Limb (tissue), 2 donors: ENCODE measurements at regions not wholly inside any gene's neighbourhood (a gene's known extent, or its start where the extent isn't known, plus 50 kb on each side); places are given as distances from the start of the nearest gene placed in this dataset.

ENCODE experiments used
- DNase-seq, 2 donors: peaks; one replicate each; pipeline ENCODE4 v3.0.0-alpha.2; 2016; ENCODE audit errors: extremely low spot score in 2 of 2

DNA sequence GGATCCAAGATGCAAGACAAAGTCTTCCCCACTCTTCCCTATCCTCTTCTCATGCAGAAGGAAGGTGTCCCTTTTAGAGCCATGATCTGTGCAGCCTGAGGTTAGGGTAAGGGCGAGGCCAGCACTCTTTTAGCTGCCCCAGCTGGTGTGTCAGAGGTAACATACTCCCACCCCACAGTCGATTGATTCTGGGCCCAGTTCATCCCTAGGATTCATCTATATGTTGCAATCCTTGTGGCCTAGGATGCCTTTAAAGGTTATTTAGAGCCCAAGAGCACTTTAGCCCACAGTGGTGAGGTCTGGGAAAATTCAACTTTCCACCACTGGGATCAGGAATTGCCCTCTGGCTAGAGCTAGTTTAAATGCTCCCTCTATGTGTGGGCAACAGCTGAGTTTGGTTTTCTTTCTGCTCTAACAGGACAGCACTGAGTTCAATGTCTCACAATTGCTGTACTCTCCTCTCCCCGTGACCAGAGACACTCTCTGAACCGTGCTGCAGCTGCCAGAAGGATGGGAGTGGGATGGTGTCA is 201.3 kb upstream of the SERP2 start:
- no peak for DNase-seq

DNA sequence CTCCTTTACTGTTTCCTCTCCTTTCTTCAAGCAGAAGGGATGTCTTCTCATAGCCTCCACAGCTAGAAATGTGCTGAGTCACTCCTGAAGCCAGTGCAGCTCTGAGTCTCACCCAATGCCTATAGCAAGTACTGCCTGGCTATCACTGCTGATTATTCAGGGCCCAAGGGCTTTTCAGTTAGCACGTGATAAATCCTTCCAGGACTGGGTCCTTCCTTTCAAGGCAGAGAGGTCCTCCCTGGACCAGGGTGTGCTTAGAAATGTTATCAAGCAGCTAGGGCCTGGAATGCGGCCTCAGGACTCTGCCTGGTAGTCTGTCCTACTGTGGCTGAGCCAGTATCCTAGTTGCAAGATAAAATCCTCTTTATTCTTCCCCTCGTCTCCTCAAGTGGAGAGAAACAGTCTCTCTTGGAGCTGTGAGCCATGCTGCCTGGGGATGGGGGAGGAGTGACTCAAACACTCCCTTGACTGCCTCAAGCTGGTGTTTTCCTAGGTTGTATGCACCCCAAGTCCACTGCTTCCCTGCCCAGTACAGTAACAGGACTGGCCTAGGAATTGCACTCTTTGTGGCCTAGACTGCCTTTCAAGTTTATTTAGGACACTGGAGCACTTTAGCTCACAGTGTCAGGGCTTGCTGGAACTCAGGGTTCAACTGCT is 198.7 kb upstream of the SERP2 start:
- DNase-seq, result no peak

DNA sequence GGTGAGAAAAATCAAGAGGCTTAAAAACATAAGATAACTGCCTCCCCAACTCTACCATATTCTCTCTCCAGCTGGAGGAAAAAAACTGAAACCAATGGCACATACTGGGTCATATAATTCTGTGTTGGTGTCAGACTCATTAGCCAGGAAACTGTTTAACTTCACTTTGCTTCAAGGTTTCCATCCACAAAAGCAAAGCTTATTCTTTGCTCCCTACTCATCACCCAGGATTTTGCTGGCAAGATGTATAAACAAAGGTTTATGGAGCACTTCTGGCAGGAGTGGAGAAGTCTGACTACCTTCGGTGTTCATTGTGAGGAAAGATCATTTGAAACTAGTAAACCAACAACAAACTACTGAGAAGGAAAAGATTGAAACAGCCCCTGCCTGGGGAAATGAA is 197.5 kb upstream of the SERP2 start:
- DNase-seq, result no peak

DNA sequence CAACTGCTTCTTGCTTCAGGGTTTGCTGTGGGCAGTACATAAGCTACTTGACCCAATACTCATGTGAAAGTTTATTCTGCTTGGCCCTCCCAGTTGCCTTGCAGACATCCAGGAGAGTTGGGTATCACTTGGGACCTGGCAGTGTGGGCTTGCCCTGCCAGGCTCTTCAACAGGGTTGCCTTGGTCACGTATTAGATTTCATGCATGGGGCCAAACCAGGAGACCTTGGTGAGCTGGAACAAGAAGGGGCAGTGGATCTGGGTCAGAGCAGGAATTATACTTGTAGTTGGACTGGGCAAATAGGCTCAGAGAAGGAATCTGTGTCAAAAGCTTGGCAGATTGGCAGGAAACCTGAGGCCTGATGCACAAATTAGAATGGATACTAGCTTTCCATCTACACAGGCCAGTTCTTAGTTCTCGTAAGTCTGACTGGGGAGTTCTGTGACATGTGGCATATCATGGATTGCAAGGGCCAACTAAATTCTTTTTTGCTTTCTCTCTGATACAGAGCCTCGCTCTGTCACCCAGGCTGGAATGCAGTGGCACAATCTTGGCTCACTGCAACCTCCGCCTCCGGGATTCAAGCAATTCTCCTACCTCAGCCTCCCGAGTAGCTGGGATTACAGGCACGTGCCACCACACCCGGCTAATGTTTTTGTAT is 192.6 kb upstream of the SERP2 start:
- no peak for DNase-seq

DNA sequence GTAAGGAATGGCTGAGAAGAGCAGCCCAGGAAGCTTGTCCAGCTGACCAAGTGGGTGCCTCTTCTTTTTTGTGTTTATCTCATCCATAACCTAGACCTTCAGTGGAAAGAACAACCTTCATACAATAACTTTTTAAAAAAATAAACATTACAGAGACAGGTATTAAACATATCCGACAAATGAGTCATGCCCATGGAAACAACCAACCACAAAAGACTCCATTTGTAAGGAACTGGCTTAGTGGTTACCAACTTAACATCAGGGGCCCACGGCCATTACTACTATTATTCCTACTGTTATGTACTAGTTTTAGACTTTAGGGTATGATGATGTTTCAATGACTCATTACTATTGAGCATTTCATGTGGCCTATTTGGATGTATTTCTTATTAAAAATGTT is 191.7 kb upstream of the SERP2 start:
- no peak for DNase-seq

DNA sequence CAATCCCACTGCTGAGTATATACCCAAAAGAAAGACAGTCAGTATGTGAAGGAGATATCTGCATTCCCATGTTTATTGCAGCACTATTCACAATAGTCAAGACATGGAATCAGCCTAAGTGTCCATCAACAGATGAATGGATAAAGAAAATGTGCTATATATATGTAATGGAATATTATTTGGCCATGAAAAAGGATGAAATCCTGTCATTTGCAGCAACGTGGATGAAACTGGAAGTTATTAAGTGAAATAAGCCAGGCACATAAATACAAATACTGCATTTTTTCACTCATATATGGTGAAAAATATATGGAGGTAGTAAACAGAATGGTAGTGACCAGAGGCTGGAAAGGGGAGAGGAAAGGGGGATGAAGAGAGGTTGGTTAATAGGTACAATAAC is 188.9 kb upstream of the SERP2 start:
- no peak for DNase-seq

DNA sequence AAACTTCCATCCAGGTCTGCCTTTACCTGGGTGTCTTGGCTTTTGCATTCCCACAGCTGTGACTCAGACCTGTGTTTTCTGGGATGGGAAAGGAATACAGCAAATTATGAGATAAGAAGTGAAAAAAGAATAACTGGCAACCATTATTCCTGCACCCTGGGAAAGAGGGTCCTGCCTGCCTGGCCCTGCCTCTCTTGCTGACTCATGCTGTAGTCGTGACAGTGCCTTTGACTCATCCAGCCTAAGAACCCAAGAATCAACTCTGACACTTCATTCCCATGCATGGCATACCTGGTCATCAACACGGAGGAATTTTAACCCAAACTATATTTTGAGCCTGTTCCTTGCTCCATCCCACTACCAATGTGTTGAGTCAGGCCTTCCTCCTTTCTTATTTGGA is 185.4 kb upstream of the SERP2 start:
- DNase-seq, result no peak

DNA sequence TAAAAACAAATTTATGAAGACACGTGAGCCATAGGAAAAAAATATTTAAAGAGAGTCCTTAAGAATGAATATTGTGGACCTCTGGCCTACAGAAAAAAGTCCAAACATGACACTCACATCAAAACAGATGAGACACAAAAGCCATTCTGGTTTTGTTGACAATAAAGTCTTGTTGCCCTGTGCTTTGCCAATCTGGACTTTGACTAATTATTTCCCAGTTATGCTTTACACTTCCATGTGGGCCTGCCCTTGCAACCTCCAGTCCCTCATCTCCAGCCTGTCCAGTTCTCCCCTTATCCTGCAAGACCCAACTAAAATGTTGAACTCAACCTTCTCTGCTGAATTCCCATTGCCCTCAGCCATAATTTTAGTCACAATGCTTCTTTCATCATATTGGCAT is 184.5 kb upstream of the SERP2 start:
- DNase-seq, result no peak

DNA sequence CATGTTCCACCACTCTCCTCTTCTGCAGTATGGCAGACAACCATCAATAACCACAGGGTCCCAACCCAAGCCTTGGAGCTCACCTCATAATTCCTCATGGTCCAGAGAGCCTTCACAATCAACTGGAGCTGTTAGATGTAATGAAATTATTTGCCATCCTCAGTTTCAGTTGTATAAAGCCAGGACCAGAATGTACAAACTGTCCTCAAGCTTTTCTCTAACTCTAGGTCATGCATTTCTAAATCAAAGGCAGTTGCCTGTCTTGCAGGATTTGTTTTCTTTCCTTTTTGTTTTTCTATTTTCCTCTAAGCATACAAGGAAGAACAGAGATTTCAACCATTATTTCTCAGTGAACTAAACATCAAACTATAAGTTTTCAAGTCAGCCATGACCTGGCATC is 182.5 kb upstream of the SERP2 start:
- DNase-seq, result no peak

DNA sequence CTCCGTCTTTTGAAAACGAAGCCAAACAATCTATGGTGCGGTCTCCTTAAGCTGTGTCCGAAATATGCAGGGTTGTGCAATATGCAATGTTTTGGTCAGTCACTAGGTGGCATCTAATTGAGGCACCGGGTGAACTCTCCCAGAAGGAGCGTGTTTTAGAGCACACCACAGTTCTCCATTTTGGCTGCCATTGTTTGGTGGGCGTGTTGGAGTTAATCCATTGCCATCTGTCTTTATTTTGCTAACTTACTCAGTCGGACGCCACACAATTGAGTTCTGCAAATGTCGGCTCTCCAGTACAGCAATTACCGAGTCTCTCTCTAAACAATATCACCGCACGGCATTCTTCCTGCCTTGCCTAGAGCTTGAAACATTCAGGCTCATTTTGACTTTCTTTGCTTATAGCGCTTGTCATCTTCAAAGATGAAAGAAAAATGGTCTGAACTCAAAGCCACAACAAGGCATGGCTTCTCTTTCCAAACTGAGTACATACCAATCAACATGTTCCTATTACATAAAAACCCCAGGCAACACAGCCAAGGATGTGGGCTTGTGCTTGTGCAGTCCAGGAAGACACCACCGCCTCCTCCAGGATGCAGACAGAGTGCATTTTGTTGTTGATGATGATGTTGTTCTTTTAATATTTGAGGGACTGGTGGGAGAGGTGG is 182.0 kb upstream of the SERP2 start:
- DNase-seq, result peak in 1 of 2 donors; percentile 27

DNA sequence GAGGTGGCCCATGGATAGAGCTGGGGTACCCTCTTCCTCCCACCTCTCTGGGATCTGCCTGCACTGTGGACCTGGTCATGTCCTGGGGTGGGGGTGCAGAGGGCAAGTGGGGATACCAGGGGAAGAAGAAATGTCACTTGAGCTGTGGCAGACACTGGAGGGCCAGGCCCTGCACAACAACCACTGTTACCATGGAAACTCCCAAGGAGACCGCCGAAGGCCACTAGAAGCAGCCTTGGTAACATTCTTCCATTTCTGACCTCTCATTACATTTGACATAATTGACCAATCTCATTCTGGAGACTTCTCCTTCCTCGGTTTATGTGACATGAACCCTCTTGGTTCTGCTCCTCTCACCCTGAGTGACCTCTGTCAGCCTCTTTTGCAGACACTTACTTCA is 179.9 kb upstream of the SERP2 start:
- no peak for DNase-seq

DNA sequence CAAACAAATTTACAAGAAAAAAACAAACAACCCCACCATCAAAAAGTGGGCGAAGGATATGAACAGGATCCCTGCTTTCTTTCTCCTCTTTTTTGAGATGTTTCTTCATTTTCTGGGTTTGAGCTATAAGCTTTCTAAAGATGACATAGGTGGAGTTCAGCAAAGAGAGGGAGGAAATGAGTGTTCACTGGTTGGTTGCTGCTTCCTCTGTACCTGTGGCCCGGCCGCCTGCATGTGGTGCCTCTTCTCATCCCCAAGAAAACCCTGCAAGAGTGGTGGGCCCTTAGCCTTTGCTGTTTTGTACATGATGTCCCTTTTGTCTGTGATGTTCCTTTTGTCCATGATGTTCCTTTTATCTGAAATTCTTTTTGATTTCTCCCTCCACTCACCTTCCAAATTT is 178.4 kb upstream of the SERP2 start:
- DNase-seq, result no peak

DNA sequence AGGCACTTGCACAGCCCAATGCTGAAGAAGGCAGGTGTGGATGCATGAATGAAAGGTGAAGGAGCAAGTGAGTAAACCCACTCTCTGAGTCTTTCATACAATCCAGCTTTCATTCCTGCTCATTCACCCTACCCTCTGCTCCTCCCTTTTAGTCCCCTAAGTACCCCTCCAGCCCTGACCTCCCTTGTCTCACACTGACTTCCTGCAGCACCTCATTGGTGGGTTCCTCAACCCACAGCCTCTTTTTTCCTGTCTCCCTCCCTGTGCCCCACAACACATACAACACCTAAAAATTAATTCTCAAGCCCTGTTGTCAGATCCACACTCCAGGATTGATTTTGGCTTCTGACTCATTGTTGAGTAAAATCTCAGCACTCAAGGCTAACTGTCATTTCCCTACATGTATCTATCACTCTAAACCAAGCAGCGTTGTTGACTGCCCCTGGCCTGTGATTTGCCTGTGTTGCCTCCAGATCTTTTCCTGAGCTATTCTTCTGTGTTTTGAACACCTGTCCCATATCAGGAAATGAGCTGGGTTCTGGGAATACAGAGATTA is 177.3 kb upstream of the SERP2 start:
- DNase-seq, result no peak

DNA sequence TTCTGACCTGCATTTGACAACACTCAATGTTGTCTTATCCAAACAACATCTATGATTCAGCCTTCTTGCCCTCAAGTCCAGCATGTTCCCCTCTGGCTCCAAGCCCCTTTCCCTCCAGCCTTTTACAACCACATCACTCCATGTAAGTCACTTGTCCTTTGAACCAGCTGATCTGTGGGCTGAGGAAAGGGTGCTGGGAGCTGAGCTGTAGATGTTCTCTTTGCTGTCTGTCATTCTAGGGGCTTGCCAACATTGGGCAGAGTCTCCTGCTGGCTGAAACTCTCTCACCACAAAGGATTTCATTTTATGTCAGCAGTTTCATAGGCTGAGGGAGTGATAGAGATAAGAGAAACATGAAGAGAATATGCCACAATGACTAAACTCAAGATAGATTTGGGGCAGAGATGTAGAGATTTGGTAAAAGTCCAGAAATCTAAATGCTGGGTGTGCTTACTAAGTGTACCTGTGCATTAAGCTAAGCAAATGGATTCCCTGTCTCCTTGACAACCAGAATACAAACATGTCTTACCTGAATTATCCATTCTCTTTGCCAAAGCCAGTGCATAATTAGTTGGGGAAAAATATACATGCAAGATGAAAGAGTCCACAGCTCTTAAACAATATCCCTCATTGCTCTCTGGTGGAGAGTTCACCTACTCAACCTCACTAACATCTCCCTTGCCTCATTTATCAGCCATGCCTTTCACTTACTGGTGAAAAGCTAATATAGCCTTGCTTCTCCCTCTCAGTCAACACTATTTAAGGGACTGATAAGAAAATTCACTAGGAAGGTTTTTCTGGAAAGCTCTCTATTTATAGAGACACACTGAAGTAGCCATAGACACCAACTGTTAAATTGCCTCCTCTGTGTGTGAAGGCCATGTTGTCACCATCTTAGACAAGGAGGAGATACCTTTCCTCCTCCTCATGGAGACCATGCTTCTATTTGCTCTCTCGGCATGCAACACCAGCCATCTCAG is 175.5 kb upstream of the SERP2 start:
- DNase-seq, result no peak

DNA sequence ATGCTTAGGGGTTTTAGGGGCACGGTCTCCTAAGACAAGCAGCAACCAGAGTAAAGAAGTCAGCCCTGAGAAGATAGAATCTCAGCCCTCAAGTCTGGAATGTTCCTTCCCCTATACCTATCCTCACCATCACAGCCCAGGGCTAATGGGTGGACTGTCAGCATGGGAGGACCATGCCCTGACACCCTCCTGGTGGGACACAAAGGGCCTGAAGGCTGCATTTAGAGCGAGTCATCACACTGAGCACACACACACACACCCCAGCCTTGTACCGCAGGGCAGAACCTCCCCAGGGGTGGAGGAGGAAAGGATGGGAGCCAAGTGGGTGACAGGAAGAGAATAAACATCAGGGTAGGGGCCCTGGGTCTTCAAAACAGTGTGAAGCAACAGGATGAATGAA is 174.8 kb upstream of the SERP2 start:
- no peak for DNase-seq

DNA sequence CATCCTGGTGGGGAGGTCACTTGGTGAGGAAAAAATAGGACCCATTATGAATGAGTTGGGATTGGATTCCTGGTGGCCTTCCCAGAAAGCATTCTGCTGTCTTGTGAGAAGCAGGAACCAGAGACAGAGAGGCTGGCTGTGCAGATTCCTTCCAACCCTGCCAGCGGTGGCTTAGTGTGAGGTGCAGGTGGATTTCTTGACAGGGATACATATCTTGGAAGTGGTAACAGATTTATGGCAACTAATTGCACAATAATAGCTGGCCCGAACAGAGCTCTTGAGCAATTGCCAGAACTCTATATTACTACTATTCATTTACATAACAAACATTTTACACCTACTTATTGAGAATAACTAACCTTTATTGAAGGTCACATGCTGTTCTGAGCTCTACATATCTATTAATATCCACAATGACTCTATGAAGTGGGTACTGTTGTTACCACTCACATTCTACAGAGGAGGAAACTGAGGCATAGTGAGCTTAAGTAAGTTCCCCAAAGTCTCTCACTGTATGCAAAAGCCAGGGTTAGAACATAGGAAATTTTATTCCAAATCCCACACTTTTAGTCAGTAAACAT is 173.9 kb upstream of the SERP2 start:
- no peak for DNase-seq

DNA sequence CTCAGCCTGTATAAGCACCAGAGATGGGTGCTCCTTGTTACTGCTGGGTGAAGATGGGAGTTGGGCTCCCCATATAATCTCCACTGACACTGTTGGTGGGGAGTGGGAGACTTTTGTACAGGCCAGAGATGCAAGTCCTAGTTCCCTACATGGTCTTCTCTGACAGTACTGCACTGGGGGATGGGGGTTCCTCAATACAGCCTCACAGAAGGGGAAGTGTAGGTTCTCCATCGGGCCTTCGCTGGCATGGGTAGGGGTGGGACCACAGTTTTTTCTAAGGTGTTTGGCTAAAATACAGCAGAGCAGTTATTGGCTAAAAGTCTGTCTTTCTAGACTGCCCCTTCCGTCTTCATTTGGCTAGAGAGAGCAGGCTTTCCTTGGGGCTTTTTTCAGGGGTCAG is 167.2 kb upstream of the SERP2 start:
- DNase-seq, result no peak

DNA sequence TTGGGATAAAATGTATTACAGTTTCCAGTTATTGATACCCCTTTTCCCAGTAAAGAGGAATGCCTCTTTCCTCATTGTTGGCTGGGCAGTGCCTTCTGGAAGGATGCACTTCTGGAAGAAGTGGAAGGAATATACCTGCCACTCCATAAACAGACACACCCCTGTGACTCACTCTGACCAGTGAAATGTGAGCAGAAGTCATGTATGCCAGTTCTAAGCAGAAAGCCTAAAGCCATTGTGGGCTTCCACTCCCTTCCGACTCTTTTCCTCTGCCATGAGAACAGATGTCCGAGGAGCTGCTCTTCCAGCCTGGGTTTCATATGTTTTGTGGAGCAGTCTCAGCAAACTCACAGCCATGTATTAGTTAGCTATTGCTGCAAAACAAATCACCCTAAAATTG is 166.1 kb upstream of the SERP2 start:
- DNase-seq, result no peak

DNA sequence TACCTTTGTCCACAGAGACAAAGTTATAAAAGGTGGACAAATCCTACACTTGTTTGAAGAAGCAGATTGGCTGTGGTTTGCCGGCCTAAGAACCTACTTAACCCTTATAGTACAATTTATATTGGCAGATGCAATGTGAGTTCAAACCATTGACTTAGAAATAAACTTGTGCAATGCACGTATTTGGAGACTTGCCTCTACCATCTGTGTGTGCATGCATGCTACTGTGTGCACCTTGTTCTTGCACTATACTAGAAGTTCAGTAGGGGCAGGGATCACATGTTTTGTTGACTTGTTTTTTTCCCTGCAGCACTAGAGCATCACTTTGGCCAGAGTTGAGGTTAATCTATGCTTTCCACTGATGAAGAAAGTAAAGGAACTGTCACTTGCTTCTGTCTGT is 163.1 kb upstream of the SERP2 start:
- DNase-seq, result no peak

DNA sequence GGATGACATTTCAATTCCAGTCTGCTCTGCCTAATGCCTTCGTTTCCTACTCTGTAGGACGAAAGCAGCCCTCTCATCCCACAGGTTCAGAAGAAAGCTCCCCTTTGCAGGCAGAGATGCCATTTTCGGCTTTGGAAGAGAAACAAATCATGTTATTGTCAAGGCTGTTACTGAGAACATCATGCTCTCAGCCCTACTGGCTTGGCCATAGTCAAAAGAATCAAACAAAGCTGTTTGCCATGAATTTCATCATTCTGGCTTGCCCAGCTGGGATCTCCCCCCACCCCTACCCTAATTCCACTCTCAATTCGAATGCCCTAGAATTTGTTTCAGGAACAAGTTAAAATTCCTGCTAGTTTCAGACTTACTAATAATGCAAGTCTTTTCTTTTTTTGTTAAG is 162.3 kb upstream of the SERP2 start:
- DNase-seq, result no peak
